ENCODE measurements at regions not wholly inside any gene's neighbourhood (a gene's known extent, or its start where the extent isn't known, plus 50 kb on each side); places are given as distances from the start of the nearest gene placed in this dataset.
"Not testable (repeated sequence)": the region's sequence is repeated elsewhere in the genome, so short reads cannot be mapped to it uniquely, and the experiment has no call there.

GRCh38 chr2:88802026-88802425 lies 110.6 kb downstream of the RPIA start:
- H3K36me3 ChIP-seq; H3K4me1 ChIP-seq; intact Hi-C loops (cut with DNase I; ENCODE audit: low total_unique reads); H3K9me3 ChIP-seq; H3K4me3 ChIP-seq; DNase-seq (ENCODE audit: low spot score in 2 of 2); H3K27me3 ChIP-seq; H3K27ac ChIP-seq: not testable (repeated sequence)

- intact Hi-C loops (cut with DNase I; ENCODE audit: low total_unique reads), result no loop called here
- no peaks in the 10 kb centered on the region for H3K36me3 ChIP-seq
- H3K9me3 ChIP-seq, result no peaks in the 10 kb centered on the region
- H3K27me3 ChIP-seq, result no peaks in the 10 kb centered on the region
- H3K4me1 ChIP-seq, result no peaks in the 10 kb centered on the region
- no peak overlapping the region for H3K4me3 ChIP-seq
- no peak overlapping the region for H3K27ac ChIP-seq
- DNase-seq (ENCODE audit: low spot score in 2 of 2), result no peak
- TF ChIP-seq POLR2AphosphoS5 (IDR thresholded peaks at IDR 0.05) (no peak), POLR2A (IDR thresholded peaks at IDR 0.05) (no peak)
- TF ChIP-seq, protein P1, sequence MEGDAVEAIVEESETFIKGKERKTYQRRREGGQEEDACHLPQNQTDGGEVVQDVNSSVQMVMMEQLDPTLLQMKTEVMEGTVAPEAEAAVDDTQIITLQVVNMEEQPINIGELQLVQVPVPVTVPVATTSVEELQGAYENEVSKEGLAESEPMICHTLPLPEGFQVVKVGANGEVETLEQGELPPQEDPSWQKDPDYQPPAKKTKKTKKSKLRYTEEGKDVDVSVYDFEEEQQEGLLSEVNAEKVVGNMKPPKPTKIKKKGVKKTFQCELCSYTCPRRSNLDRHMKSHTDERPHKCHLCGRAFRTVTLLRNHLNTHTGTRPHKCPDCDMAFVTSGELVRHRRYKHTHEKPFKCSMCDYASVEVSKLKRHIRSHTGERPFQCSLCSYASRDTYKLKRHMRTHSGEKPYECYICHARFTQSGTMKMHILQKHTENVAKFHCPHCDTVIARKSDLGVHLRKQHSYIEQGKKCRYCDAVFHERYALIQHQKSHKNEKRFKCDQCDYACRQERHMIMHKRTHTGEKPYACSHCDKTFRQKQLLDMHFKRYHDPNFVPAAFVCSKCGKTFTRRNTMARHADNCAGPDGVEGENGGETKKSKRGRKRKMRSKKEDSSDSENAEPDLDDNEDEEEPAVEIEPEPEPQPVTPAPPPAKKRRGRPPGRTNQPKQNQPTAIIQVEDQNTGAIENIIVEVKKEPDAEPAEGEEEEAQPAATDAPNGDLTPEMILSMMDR (IDR thresholded peaks at IDR 0.05), result no peak
These were observed 115.9 kb downstream of the RPIA start for GRCh38 chr2:88807237-88807962.

GRCh38 chr2:88808083-88808482 lies 116.6 kb downstream of the RPIA start:
- Histone ChIP-seq H3K27me3 (no peaks in the 10 kb centered on the region), H3K36me3 (no peaks in the 10 kb centered on the region), H3K27ac (no peak overlapping the region), H3K9me3 (no peaks in the 10 kb centered on the region), H3K4me3 (no peak overlapping the region), H3K4me1 (no peaks in the 10 kb centered on the region)
- intact Hi-C loops (cut with DNase I; ENCODE audit: low total_unique reads), result no loop called here
- TF ChIP-seq, protein P1 (IDR thresholded peaks at IDR 0.05), result no peak
- TF ChIP-seq POLR2A (IDR thresholded peaks at IDR 0.05) (no peak), POLR2AphosphoS5 (IDR thresholded peaks at IDR 0.05) (no peak)
- no peak for DNase-seq (ENCODE audit: low spot score in 2 of 2)

DNA sequence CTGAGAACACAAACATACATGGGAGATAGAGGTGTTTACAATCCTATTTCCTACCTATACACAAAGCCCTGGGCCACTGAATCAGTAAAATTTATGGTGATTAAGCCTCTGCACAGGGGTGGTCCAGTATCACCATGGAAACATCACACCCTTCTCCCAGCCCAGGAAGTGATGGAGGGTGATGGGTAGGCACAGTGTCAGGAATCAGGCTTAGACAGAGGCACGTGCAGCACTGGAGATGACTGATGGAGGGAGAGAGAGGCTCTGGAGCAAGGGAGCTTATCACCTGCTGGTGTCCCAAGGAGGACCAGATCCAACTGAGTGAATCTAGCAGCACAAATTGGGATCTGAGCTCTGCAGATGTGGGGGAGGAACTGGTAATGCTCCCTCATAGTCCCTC lies 117.2 kb downstream of the RPIA start:
- TF ChIP-seq POLR2A (IDR thresholded peaks at IDR 0.05), result no peak
- TF ChIP-seq POLR2AphosphoS5 (IDR thresholded peaks at IDR 0.05), result no peak
- TF ChIP-seq, protein P1 (IDR thresholded peaks at IDR 0.05), result no peak
- intact Hi-C loops (cut with DNase I; ENCODE audit: low total_unique reads), result no loop called here
- Histone ChIP-seq H3K36me3 (no peaks in the 10 kb centered on the region), H3K4me1 (no peaks in the 10 kb centered on the region), H3K9me3 (no peaks in the 10 kb centered on the region), H3K27ac (no peak overlapping the region), H3K4me3 (no peak overlapping the region), H3K27me3 (no peaks in the 10 kb centered on the region)
- DNase-seq (ENCODE audit: low spot score in 2 of 2), result no peak

DNA sequence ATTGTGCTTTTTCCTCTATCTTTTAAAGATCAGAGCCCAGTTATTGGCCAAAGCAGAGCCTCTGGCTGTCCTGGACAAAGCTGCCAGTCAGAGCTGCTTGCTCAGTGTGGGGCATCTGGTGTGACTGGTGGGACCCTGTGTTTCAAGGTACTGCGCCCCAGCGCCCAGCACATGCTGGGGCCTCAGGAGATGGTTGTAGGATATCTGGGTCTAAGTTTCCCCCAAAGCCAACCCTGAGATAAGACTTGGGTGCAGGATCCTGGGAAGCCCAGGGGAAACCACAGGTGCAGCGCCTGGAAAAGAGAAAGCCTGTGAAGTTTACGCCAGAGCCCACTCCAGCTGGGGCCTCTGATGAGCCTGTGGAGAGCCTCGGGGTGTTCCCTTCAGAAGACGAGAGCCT lies 117.7 kb downstream of the RPIA start:
- TF ChIP-seq, protein P1 (IDR thresholded peaks at IDR 0.05), result no peak
- TF ChIP-seq POLR2AphosphoS5 (IDR thresholded peaks at IDR 0.05) (no peak), POLR2A (IDR thresholded peaks at IDR 0.05) (no peak)
- H3K4me1 ChIP-seq, result no peaks in the 10 kb centered on the region
- no peak overlapping the region for H3K27ac ChIP-seq
- H3K36me3 ChIP-seq, result no peaks in the 10 kb centered on the region
- DNase-seq (ENCODE audit: low spot score in 2 of 2), result no peak
- no peaks in the 10 kb centered on the region for H3K27me3 ChIP-seq
- intact Hi-C loops (cut with DNase I; ENCODE audit: low total_unique reads), result no loop called here
- H3K4me3 ChIP-seq, result no peak overlapping the region
- H3K9me3 ChIP-seq, result no peaks in the 10 kb centered on the region
